ENCODE measurements at regions not wholly inside any gene's neighbourhood (a gene's known extent, or its start where the extent isn't known, plus 50 kb on each side); places are given as distances from the start of the nearest gene placed in this dataset.

GRCh38 chr7:46385662-46386309, 464.7 kb upstream of the IGFBP3 start:
- TF ChIP-seq CTCF (IDR thresholded peaks at IDR 0.05; ENCODE audit: unreplicated experiment) = no peak
- ChIA-PET POLR2A (interaction anchor here (0.8 kb wide), 1 partner anchor 8 kb away, joined by 3 read pairs; no protein-coding TSS in a partner anchor), CTCF (no interaction called here)
- peak overlapping the region; percentile 68 for H3K27ac Mint-ChIP-seq (ENCODE audit: low read depth, unreplicated experiment)
- peaks cover 26% of the 10 kb centered on the region for H3K4me1 Mint-ChIP-seq (ENCODE audit: insufficient read depth, unreplicated experiment)
- H3K4me3 Mint-ChIP-seq (ENCODE audit: unreplicated experiment) = no peak overlapping the region
- intact Hi-C loops (cut with micrococcal nuclease) = no loop called here
- DNase-seq (ENCODE audit: unreplicated experiment) = peak; percentile 65
- H3K27me3 Mint-ChIP-seq (ENCODE audit: insufficient read depth, unreplicated experiment) = no peaks in the 10 kb centered on the region
- no peaks in the 10 kb centered on the region for H3K9me3 Mint-ChIP-seq (ENCODE audit: unreplicated experiment)
- H3K36me3 Mint-ChIP-seq (ENCODE audit: insufficient read depth, unreplicated experiment) = no peaks in the 10 kb centered on the region
- BruUV-seq (replicated peaks) = no TSS peak

- peak; percentile 22 for DNase-seq (ENCODE audit: unreplicated experiment)
- H3K4me1 Mint-ChIP-seq (ENCODE audit: insufficient read depth, unreplicated experiment) = peaks cover 26% of the 10 kb centered on the region
- H3K27ac Mint-ChIP-seq (ENCODE audit: low read depth, unreplicated experiment) = peak overlapping the region; percentile 31
- CTCF ChIA-PET = interaction anchor here (0.5 kb wide), 1 partner anchor 411 kb away, joined by 5 read pairs; no protein-coding TSS in a partner anchor
- H3K27me3 Mint-ChIP-seq (ENCODE audit: insufficient read depth, unreplicated experiment) = no peaks in the 10 kb centered on the region
- no peaks in the 10 kb centered on the region for H3K36me3 Mint-ChIP-seq (ENCODE audit: insufficient read depth, unreplicated experiment)
- TF ChIP-seq CTCF (IDR thresholded peaks at IDR 0.05; ENCODE audit: unreplicated experiment) = no peak
- no peak overlapping the region for H3K4me3 Mint-ChIP-seq (ENCODE audit: unreplicated experiment)
- H3K9me3 Mint-ChIP-seq (ENCODE audit: unreplicated experiment) = no peaks in the 10 kb centered on the region
- BruUV-seq (replicated peaks) = no TSS peak
- intact Hi-C loops (cut with micrococcal nuclease) = no loop called here
- POLR2A ChIA-PET = interaction anchor here (0.7 kb wide), 1 partner anchor 492 kb away, joined by 3 read pairs; no protein-coding TSS in a partner anchor
These were observed 462.5 kb upstream of the IGFBP3 start for GRCh38 chr7:46383605-46384004.

- TF ChIP-seq CTCF (IDR thresholded peaks at IDR 0.05; ENCODE audit: unreplicated experiment) = no peak
- intact Hi-C loops (cut with micrococcal nuclease) = no loop called here
- peak; percentile 67 for DNase-seq (ENCODE audit: unreplicated experiment)
- H3K4me3 Mint-ChIP-seq (ENCODE audit: unreplicated experiment) = no peak overlapping the region
- no peaks in the 10 kb centered on the region for H3K36me3 Mint-ChIP-seq (ENCODE audit: insufficient read depth, unreplicated experiment)
- no peaks in the 10 kb centered on the region for H3K9me3 Mint-ChIP-seq (ENCODE audit: unreplicated experiment)
- BruUV-seq (replicated peaks) = no TSS peak
- H3K4me1 Mint-ChIP-seq (ENCODE audit: insufficient read depth, unreplicated experiment) = no peaks in the 10 kb centered on the region
- no peaks in the 10 kb centered on the region for H3K27me3 Mint-ChIP-seq (ENCODE audit: insufficient read depth, unreplicated experiment)
- no peak overlapping the region for H3K27ac Mint-ChIP-seq (ENCODE audit: low read depth, unreplicated experiment)
- ChIA-PET CTCF (interaction anchor here (0.6 to 2.1 kb wide), 6 partner anchors 10 to 848 kb away, joined by 3 to 6 read pairs (median 3); no protein-coding TSS in a partner anchor), POLR2A (interaction anchor here (0.7 to 1.7 kb wide), 4 partner anchors 14 to 563 kb away, joined by 3 to 5 read pairs (median 4); no protein-coding TSS in a partner anchor)
These were observed 449.0 kb upstream of the IGFBP3 start for GRCh38 chr7:46369933-46370654.

- no peaks in the 10 kb centered on the region for H3K36me3 Mint-ChIP-seq (ENCODE audit: insufficient read depth, unreplicated experiment)
- POLR2A ChIA-PET = interaction anchor here (0.8 to 1.7 kb wide), 3 partner anchors 87 to 564 kb away, joined by 3 to 5 read pairs (median 4); no protein-coding TSS in a partner anchor
- H3K4me1 Mint-ChIP-seq (ENCODE audit: insufficient read depth, unreplicated experiment) = no peaks in the 10 kb centered on the region
- intact Hi-C loops (cut with micrococcal nuclease) = no loop called here
- TF ChIP-seq CTCF (IDR thresholded peaks at IDR 0.05; ENCODE audit: unreplicated experiment) = no peak
- no peaks in the 10 kb centered on the region for H3K27me3 Mint-ChIP-seq (ENCODE audit: insufficient read depth, unreplicated experiment)
- no peak overlapping the region for H3K4me3 Mint-ChIP-seq (ENCODE audit: unreplicated experiment)
- no peak for DNase-seq (ENCODE audit: unreplicated experiment)
- no TSS peak for BruUV-seq (replicated peaks)
- no peak overlapping the region for H3K27ac Mint-ChIP-seq (ENCODE audit: low read depth, unreplicated experiment)
- H3K9me3 Mint-ChIP-seq (ENCODE audit: unreplicated experiment) = no peaks in the 10 kb centered on the region
- CTCF ChIA-PET = interaction anchor here (0.5 to 2.1 kb wide), 4 partner anchors 13 to 812 kb away, joined by 3 to 6 read pairs (median 4); no protein-coding TSS in a partner anchor
These were observed 447.8 kb upstream of the IGFBP3 start for GRCh38 chr7:46368871-46369270.
